Activated CD8-positive, alpha-beta memory T cell treated with anti-CD3 and anti-CD28 coated beads, Interleukin-2, amount 10 ng/mL, durations not matched to agents 7 days and 5 days (primary cell): ENCODE measurements at regions not wholly inside any gene's neighbourhood (a gene's known extent, or its start where the extent isn't known, plus 50 kb on each side); places are given as distances from the start of the nearest gene placed in this dataset.

Source experiments
- ATAC-seq: fragments of 150-1000 bp; cut with Tn5 transposase; one replicate; pipeline ENCODE4 v1.10.0; 2021; ENCODE audit warnings: moderate library complexity
- CTCF ChIA-PET: fragments of 350-600 bp; sonication (Branson Sonifier 250); formaldehyde crosslinking; loops from one replicate; lab custom pipeline; 2021; ENCODE audit warnings: antibody characterized with exemption; lab: Charles Lee
- DNase-seq: peaks from one replicate; pipeline ENCODE4 v3.0.0-alpha.2; 2020
- H3K27ac Mint-ChIP-seq: one replicate; pipeline ENCODE4 v1.8.0; 2021; ENCODE audit warnings: mild to moderate bottlenecking, mixed read lengths
- H3K27me3 Mint-ChIP-seq: one replicate; pipeline ENCODE4 v1.8.0; 2021; ENCODE audit warnings: mixed read lengths
- H3K36me3 Mint-ChIP-seq: one replicate; pipeline ENCODE4 v1.8.0; 2021; ENCODE audit warnings: mild to moderate bottlenecking, mixed read lengths
- H3K4me1 Mint-ChIP-seq: one replicate; pipeline ENCODE4 v1.8.0; 2021; ENCODE audit warnings: mixed read lengths
- H3K4me3 Mint-ChIP-seq: one replicate; pipeline ENCODE4 v1.8.0; 2021; ENCODE audit warnings: mild to moderate bottlenecking, moderate library complexity, mixed read lengths
- H3K9me3 Mint-ChIP-seq: one replicate; pipeline ENCODE4 v1.8.0; 2022; ENCODE audit warnings: low read depth, mixed read lengths

GRCh38 chr3:70120357-70120966 lies 120.9 kb downstream of the SAMMSON start:
- Mint-ChIP-seq H3K4me1 (no peaks in the 10 kb centered on the region), H3K27me3 (no peaks in the 10 kb centered on the region), H3K27ac (no peak overlapping the region), H3K4me3 (no peak overlapping the region), H3K36me3 (no peaks in the 10 kb centered on the region), H3K9me3 (no peaks in the 10 kb centered on the region)
- DNase-seq (peak; percentile 70), ATAC-seq (no peak)
- CTCF ChIA-PET, result interaction anchor here (1.0 to 1.4 kb wide), 4 partner anchors 9 to 35 kb away, joined by 3 to 5 read pairs (median 4); no protein-coding TSS in a partner anchor

DNA sequence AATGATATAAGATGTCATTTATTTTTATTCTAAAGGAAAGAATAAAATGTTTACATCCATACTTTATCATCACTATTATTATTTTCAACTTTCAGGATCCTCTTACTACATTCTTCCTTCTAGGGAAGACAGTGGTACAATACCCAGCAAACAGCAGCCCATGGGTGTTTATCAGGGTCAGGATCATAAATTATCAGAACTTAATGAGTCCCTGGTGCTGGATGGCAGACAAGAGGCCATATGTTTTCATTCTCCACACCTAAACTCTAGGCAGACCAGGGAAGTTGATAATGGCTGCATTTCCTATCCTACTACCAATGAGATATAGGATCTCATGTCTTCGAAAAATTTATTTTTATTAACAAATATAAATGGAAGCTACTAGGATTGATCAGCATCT lies 127.7 kb downstream of the SAMMSON start:
- Mint-ChIP-seq H3K9me3 (no peaks in the 10 kb centered on the region), H3K4me3 (no peak overlapping the region), H3K27me3 (no peaks in the 10 kb centered on the region), H3K27ac (no peak overlapping the region), H3K36me3 (no peaks in the 10 kb centered on the region), H3K4me1 (no peaks in the 10 kb centered on the region)
- ATAC-seq, result no peak
- no peak for DNase-seq
- CTCF ChIA-PET, result no interaction called here

DNA sequence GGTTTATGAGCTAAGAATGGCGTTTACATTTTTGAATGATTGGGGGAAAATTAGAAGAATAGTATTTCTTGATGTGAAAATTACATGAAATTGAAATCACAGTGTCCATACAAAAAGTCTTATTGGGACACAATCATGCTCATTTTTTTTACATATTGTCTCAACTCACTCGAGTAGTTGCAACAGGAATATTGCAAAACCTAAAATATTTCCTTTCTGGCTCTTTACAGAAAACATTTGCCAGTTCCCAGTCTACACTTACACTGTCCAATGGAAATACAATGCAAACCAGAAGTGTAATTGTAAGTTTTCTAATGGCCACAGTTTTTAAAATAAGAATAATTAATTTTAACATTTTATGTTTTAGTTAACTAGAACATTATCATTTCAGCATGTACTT lies 137.8 kb downstream of the SAMMSON start:
- no peaks in the 10 kb centered on the region for H3K4me1 Mint-ChIP-seq
- DNase-seq, result no peak
- H3K36me3 Mint-ChIP-seq, result no peaks in the 10 kb centered on the region
- no peak overlapping the region for H3K27ac Mint-ChIP-seq
- H3K4me3 Mint-ChIP-seq, result no peak overlapping the region
- CTCF ChIA-PET, result no interaction called here
- no peaks in the 10 kb centered on the region for H3K27me3 Mint-ChIP-seq
- no peak for ATAC-seq
- H3K9me3 Mint-ChIP-seq, result no peaks in the 10 kb centered on the region

GRCh38 chr3:70138606-70139005 lies 139.1 kb downstream of the SAMMSON start:
- Mint-ChIP-seq H3K36me3 (no peaks in the 10 kb centered on the region), H3K4me1 (no peaks in the 10 kb centered on the region), H3K9me3 (no peaks in the 10 kb centered on the region), H3K27me3 (no peaks in the 10 kb centered on the region), H3K4me3 (no peak overlapping the region), H3K27ac (no peak overlapping the region)
- CTCF ChIA-PET, result no interaction called here
- ATAC-seq, result no peak
- no peak for DNase-seq
